H1 (cell line): ENCODE measurements at regions not wholly inside any gene's neighbourhood (a gene's known extent, or its start where the extent isn't known, plus 50 kb on each side); places are given as distances from the start of the nearest gene placed in this dataset.
A peak's percentile ranks its signal among the peaks of the same experiment; 100 is the strongest.

Experiments used
- CTCF ChIA-PET: fragments of 300-600 bp; sonication (Branson Sonifier 250); formaldehyde crosslinking; loops from one replicate; lab custom pipeline; 2021; ENCODE audit not compliant: partially characterized antibody; lab: Charles Lee
- POLR2A ChIA-PET: fragments of 300-600 bp; sonication (Branson Sonifier 250); formaldehyde crosslinking; loops from one replicate; lab custom pipeline; 2021; ENCODE audit warnings: inconsistent platforms; ENCODE audit not compliant: partially characterized antibody; lab: Charles Lee
- DNase-seq, 2 experiments: peaks; one replicate each; pipeline versions ENCODE4 v3.0.0 to v3.0.0-alpha.2; 2010 to 2022; ENCODE audit warnings: low spot score in 2 of 2, low read depth in 1 of 2, mixed read lengths in 1 of 2
- FAIRE-seq: peaks from 2 replicates; lab custom pipeline; 2011; peaks lifted over from hg19 to GRCh38; lab: Jason Lieb, UNC
- H2AFZ ChIP-seq: 2 replicates; pipeline ENCODE4 v1.8.1; 2012; ENCODE audit warnings: low read length, inconsistent platforms
- H2AK5ac ChIP-seq: 2 replicates; pipeline ENCODE4 v1.6.1; 2013; ENCODE audit warnings: low read depth, low read length
- H2BK120ac ChIP-seq: replicated peaks from 2 replicates; pipeline ENCODE3; 2013; ENCODE audit warnings: low read depth, low read length, inconsistent platforms
- H2BK12ac ChIP-seq: 2 replicates; pipeline ENCODE4 v1.6.1; 2013; ENCODE audit warnings: low read depth, low read length
- H2BK15ac ChIP-seq: 2 replicates; pipeline ENCODE4 v1.6.1; 2013; ENCODE audit warnings: low read length
- H2BK20ac ChIP-seq: 2 replicates; pipeline ENCODE4 v1.6.1; 2013; ENCODE audit warnings: low read length
- H2BK5ac ChIP-seq: 2 replicates; pipeline ENCODE4 v1.6.1; 2013; ENCODE audit warnings: low read depth, low read length
- H3K14ac ChIP-seq: 2 replicates; pipeline ENCODE4 v1.6.1; 2013; ENCODE audit warnings: inconsistent platforms; ENCODE audit not compliant: insufficient read length
- H3K18ac ChIP-seq: 2 replicates; pipeline ENCODE4 v1.6.1; 2013; ENCODE audit warnings: low read length; ENCODE audit errors: extremely low read depth
- H3K23ac ChIP-seq: 2 replicates; pipeline ENCODE4 v1.6.1; 2013; ENCODE audit warnings: inconsistent platforms; ENCODE audit not compliant: insufficient read length
- H3K23me2 ChIP-seq: 2 replicates; pipeline ENCODE4 v1.6.1; 2013; ENCODE audit warnings: low read depth, low read length
- H3K27ac ChIP-seq: 2 replicates; pipeline ENCODE4 v1.6.1; 2011; ENCODE audit warnings: low read depth, low read length, inconsistent platforms
- H3K27me3 ChIP-seq, 4 experiments: replicated peaks in 1 of 4; 1 replicate in 1 of 4; 2 replicates in 3 of 4; pipeline versions ENCODE4 v1.6.1 to v1.8.1; 2011 to 2013; ENCODE audit warnings: low read length in 3 of 4, mild to moderate bottlenecking in 3 of 4, inconsistent platforms in 2 of 4, mixed read lengths in 2 of 4, moderate library complexity in 1 of 4; ENCODE audit not compliant: control insufficient read depth in 3 of 4, insufficient read depth in 3 of 4; ENCODE audit errors: extremely low read depth in 1 of 4
- H3K36me3 ChIP-seq, 4 experiments: 2 replicates each; pipeline versions ENCODE4 v1.6.1 to v1.8.1; 2011 to 2013; ENCODE audit warnings: mild to moderate bottlenecking in 4 of 4, low read length in 3 of 4, moderate library complexity in 2 of 4, control low read depth in 1 of 4, inconsistent platforms in 1 of 4; ENCODE audit not compliant: insufficient read depth in 4 of 4, control insufficient read depth in 2 of 4
- H3K4ac ChIP-seq: replicated peaks from 2 replicates; pipeline ENCODE3; 2013; ENCODE audit warnings: low read length, low read depth, mixed read lengths, inconsistent platforms; ENCODE audit not compliant: insufficient read length
- H3K4me1 ChIP-seq, 4 experiments: replicated peaks in 1 of 4; 1 replicate in 1 of 4; 2 replicates in 3 of 4; pipeline versions ENCODE4 v1.6.1 to v1.8.1; 2011 to 2013; ENCODE audit warnings: low read length in 3 of 4, inconsistent platforms in 2 of 4, mixed read lengths in 1 of 4; ENCODE audit not compliant: insufficient read depth in 4 of 4, control insufficient read depth in 3 of 4
- H3K4me2 ChIP-seq, 2 experiments: 2 replicates each; pipeline versions ENCODE4 v1.6.1 to v1.8.1; 2011 to 2013; ENCODE audit warnings: low read depth in 2 of 2, low read length in 2 of 2, control low read depth in 1 of 2, inconsistent platforms in 1 of 2, mild to moderate bottlenecking in 1 of 2; ENCODE audit not compliant: insufficient read depth in 1 of 2
- H3K4me3 ChIP-seq, 4 experiments: fragments of 200-600, 300-600 bp in 1 of 4; sonication (generic), shearing (Covaris generic), sonication (Bioruptor Twin) in 1 of 4; 2 replicates each; pipeline versions ENCODE4 v1.5.1 to v1.8.1; 2011 to 2016; ENCODE audit warnings: low read length in 4 of 4, low read depth in 3 of 4, control low read depth in 2 of 4, inconsistent platforms in 2 of 4, mild to moderate bottlenecking in 2 of 4, mixed read lengths in 1 of 4, moderate library complexity in 1 of 4; ENCODE audit not compliant: insufficient read depth in 2 of 4; ENCODE audit errors: extremely low read depth in 1 of 4
- H3K56ac ChIP-seq: replicated peaks from 2 replicates; pipeline ENCODE3; 2013; ENCODE audit warnings: low read depth, mild to moderate bottlenecking, mixed read lengths, low read length, inconsistent platforms; ENCODE audit not compliant: insufficient read length
- H3K79me1 ChIP-seq: 2 replicates; pipeline ENCODE4 v1.6.1; 2013; ENCODE audit warnings: low read depth, low read length, control low read depth
- H3K79me2 ChIP-seq, 2 experiments: 2 replicates each; pipeline versions ENCODE4 v1.6.1 to v1.8.1; 2012 to 2013; ENCODE audit warnings: low read length in 2 of 2, mild to moderate bottlenecking in 2 of 2, inconsistent platforms in 1 of 2; ENCODE audit not compliant: insufficient read depth in 2 of 2, control insufficient read depth in 1 of 2
- H3K9ac ChIP-seq, 4 experiments: replicated peaks in 1 of 4; 1 replicate in 1 of 4; 2 replicates in 3 of 4; pipeline versions ENCODE4 v1.6.1 to v1.8.1; 2011 to 2013; ENCODE audit warnings: low read depth in 3 of 4, low read length in 3 of 4, control low read depth in 2 of 4, mild to moderate bottlenecking in 2 of 4, moderate library complexity in 2 of 4, inconsistent platforms in 1 of 4; ENCODE audit errors: extremely low read depth in 1 of 4
- H3K9me3 ChIP-seq, 2 experiments: 2 replicates each; pipeline versions ENCODE4 v1.6.1 to v1.8.1; 2012 to 2013; ENCODE audit warnings: mild to moderate bottlenecking in 2 of 2, moderate library complexity in 2 of 2, control low read depth in 1 of 2, inconsistent platforms in 1 of 2, low read depth in 1 of 2, low read length in 1 of 2, mixed read lengths in 1 of 2; ENCODE audit not compliant: insufficient read depth in 2 of 2
- H4K20me1 ChIP-seq, 2 experiments: replicated peaks in 1 of 2; 2 replicates each; pipeline versions ENCODE3 to v1.8.1; 2011 to 2013; ENCODE audit warnings: inconsistent platforms in 2 of 2, low read length in 2 of 2, mild to moderate bottlenecking in 1 of 2; ENCODE audit not compliant: insufficient read depth in 2 of 2, control insufficient read depth in 1 of 2
- H4K5ac ChIP-seq: 2 replicates; pipeline ENCODE4 v1.6.1; 2013; ENCODE audit warnings: low read length, low read depth, mixed read lengths, inconsistent platforms; ENCODE audit not compliant: insufficient read length
- H4K8ac ChIP-seq: 2 replicates; pipeline ENCODE4 v1.8.0; 2013; ENCODE audit warnings: mild to moderate bottlenecking, moderate library complexity, low read length, inconsistent platforms; ENCODE audit not compliant: insufficient read depth; ENCODE audit errors: extremely low read depth
- H4K91ac ChIP-seq: replicated peaks from 2 replicates; pipeline ENCODE3; 2013; ENCODE audit warnings: low read length, mixed read lengths, inconsistent platforms; ENCODE audit not compliant: insufficient read length
- BCL11A ChIP-seq, 2 experiments: IDR thresholded peaks; one replicate each; pipeline ENCODE4 v1.6.1; 2011; ENCODE audit warnings: low read depth in 2 of 2, low read length in 2 of 2, mild to moderate bottlenecking in 2 of 2
- GTF2F1 ChIP-seq: IDR thresholded peaks from 2 replicates; pipeline ENCODE4 v1.6.1; 2012; ENCODE audit warnings: low read depth, low read length, improper control_type of control experiment, borderline replicate concordance
- HDAC2 ChIP-seq, 2 experiments: fragments of 300-600 bp in 1 of 2; sonication (generic) in 1 of 2; IDR thresholded peaks; 2 replicates each; pipeline ENCODE4 v1.6.1; 2011 to 2012; ENCODE audit warnings: low read depth in 2 of 2, low read length in 2 of 2, mild to moderate bottlenecking in 2 of 2, moderate library complexity in 2 of 2, borderline replicate concordance in 1 of 2, inconsistent platforms in 1 of 2
- HDAC6 ChIP-seq: IDR thresholded peaks from one replicate; pipeline ENCODE4 v1.7.1; 2012; ENCODE audit warnings: low read depth, mild to moderate bottlenecking, inconsistent platforms, low read length, moderate library complexity
- JUND ChIP-seq: IDR thresholded peaks from 2 replicates; pipeline ENCODE4 v1.6.1; 2011; ENCODE audit warnings: mild to moderate bottlenecking, improper control_type of control experiment, low read length
- POU5F1 ChIP-seq: IDR thresholded peaks from 2 replicates; pipeline ENCODE4 v1.6.1; 2011; ENCODE audit warnings: low read depth, mild to moderate bottlenecking, low read length, moderate library complexity
- SIX5 ChIP-seq: IDR thresholded peaks from 2 replicates; pipeline ENCODE4 v1.6.1; 2011; ENCODE audit warnings: mild to moderate bottlenecking, low read depth, low read length
- SP4 ChIP-seq: IDR thresholded peaks from 2 replicates; pipeline ENCODE4 v1.6.1; 2012; ENCODE audit warnings: low read length, inconsistent platforms
- WGBS, 2 experiments: shearing (Covaris generic) in 1 of 2; methylation state at CpG; one replicate each; pipeline versions ENCODE4 v1.1.6 to v1.1.7; 2013 to 2015; ENCODE audit warnings: low lambda C conversion rate in 2 of 2, mixed read lengths in 2 of 2, inconsistent platforms in 1 of 2, low coverage in 1 of 2, missing lambda C conversion rate in 1 of 2; ENCODE audit not compliant: insufficient replicate concordance in 2 of 2, insufficient coverage in 1 of 2, insufficient read length in 1 of 2; ENCODE audit errors: extremely low coverage in 1 of 2, missing lambda C conversion rate in 1 of 2; 5-methylcytosine and 5-hydroxymethylcytosine counted together

GRCh38 chr2:239459056-239459455 lies 58.2 kb upstream of the HDAC4 start:
- Histone ChIP-seq H2BK20ac (no peak overlapping the region), H3K4me2 (no peak overlapping the region), H3K14ac (no peak overlapping the region), H2AFZ (no peak overlapping the region), H3K56ac (no peak overlapping the region), H4K20me1 (no peaks in the 10 kb centered on the region), H3K4me3 (no peak overlapping the region), H3K4ac (no peak overlapping the region), H3K23ac (no peak overlapping the region), H4K91ac (no peak overlapping the region), H3K79me2 (no peaks in the 10 kb centered on the region), H3K23me2 (no peaks in the 10 kb centered on the region), H3K4me1 (no peaks in the 10 kb centered on the region), H2BK15ac (no peak overlapping the region), H3K79me1 (no peaks in the 10 kb centered on the region), H3K9ac (no peak overlapping the region), H4K5ac (no peak overlapping the region), H4K8ac (no peak overlapping the region), H3K18ac (no peak overlapping the region), H3K9me3 (peaks cover 7 to 9% of the 10 kb centered on the region in 2 experiments; a peak in 1 of 4 replicates), H2BK120ac (no peak overlapping the region), H2AK5ac (no peak overlapping the region), H3K36me3 (no peaks in the 10 kb centered on the region), H3K27ac (no peak overlapping the region), H2BK12ac (no peak overlapping the region), H3K27me3 (no peaks in the 10 kb centered on the region), H2BK5ac (no peak overlapping the region)
- DNase-seq (peak in 1 of 2 experiments; percentile 17), FAIRE-seq (no peak)
- ChIA-PET POLR2A (no interaction called here), CTCF (interaction anchor here (0.6 to 0.7 kb wide), 2 partner anchors 195 to 1209 kb away, joined by 3 read pairs; no protein-coding TSS in a partner anchor)
- WGBS, 2 experiments, result 92% methylated on average over 6 of the region's 6 CpGs; no CpG with 5 or more reads in 1 of the 2 experiments
- TF ChIP-seq SP4 (no peak), POU5F1 (no peak), HDAC6 (no peak), SIX5 (no peak), BCL11A (IDR thresholded peaks at IDR 0.05; ENCODE audit: low read depth in 2 of 2, low read length in 2 of 2) (no peak), HDAC2 (IDR thresholded peaks at IDR 0.05; ENCODE audit: borderline replicate concordance in 1 of 2, low read depth in 2 of 2, low read length in 2 of 2) (no peak), GTF2F1 (no peak), JUND (no peak)
